Ovary (tissue), 3 donors: ENCODE measurements at regions not wholly inside any gene's neighbourhood (a gene's known extent, or its start where the extent isn't known, plus 50 kb on each side); places are given as distances from the start of the nearest gene placed in this dataset.

Source experiments
- POLR2A ChIP-seq: fragments of 450-650 bp; IDR thresholded peaks from one replicate; pipeline ENCODE4 v1.6.1; 2017; ENCODE audit warnings: antibody characterized with exemption, mild to moderate bottlenecking, moderate library complexity
- TF ChIP-seq, protein P1 (sequence below), 3 donors: fragments of 450-650 bp in 2 of 3; fragments of 200-600 bp in 1 of 3; IDR thresholded peaks; one replicate each; pipeline versions ENCODE4 v1.5.1 to v1.8.0; 2016 to 2022; ENCODE audit warnings: antibody characterized with exemption in 3 of 3, mild to moderate bottlenecking in 1 of 3
- donor health status: DM: no; HTN: no; CAD: no.

DNA sequence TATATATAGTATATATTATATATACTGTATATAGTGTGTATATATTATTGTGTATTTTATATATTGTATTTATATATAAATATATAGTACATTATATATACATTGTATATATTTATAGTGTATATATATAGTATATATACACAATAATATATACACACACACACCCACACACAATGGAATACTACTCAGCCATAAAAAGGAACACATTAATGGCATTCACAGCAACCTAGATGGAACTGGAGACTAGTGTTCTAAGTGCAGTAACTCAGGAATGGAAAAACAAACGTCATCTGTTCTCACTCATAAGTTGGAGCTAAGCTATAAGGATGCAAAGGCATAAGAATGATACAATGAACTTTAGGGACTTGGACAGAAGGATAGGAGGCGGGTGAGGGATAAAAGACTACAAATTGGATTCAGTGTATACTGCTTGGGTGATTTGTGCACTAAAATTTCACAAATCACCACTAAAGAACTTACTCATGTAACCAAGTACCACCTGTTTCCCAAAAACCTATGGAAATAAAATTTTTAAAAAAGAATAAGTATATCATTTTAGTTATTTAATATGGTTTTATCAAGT lies 201.9 kb upstream of the CDH11 start:
- TF ChIP-seq, protein P1, sequence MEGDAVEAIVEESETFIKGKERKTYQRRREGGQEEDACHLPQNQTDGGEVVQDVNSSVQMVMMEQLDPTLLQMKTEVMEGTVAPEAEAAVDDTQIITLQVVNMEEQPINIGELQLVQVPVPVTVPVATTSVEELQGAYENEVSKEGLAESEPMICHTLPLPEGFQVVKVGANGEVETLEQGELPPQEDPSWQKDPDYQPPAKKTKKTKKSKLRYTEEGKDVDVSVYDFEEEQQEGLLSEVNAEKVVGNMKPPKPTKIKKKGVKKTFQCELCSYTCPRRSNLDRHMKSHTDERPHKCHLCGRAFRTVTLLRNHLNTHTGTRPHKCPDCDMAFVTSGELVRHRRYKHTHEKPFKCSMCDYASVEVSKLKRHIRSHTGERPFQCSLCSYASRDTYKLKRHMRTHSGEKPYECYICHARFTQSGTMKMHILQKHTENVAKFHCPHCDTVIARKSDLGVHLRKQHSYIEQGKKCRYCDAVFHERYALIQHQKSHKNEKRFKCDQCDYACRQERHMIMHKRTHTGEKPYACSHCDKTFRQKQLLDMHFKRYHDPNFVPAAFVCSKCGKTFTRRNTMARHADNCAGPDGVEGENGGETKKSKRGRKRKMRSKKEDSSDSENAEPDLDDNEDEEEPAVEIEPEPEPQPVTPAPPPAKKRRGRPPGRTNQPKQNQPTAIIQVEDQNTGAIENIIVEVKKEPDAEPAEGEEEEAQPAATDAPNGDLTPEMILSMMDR (IDR thresholded peaks at IDR 0.05), result no peak
- no peak for TF ChIP-seq POLR2A
